Hematopoietic multipotent progenitor cell treated with erythropoietin and hydrocortisone succinate and interleukin-3 and kit ligand, for 8 days (in vitro differentiated cells): ENCODE measurements at regions not wholly inside any gene's neighbourhood (a gene's known extent, or its start where the extent isn't known, plus 50 kb on each side); places are given as distances from the start of the nearest gene placed in this dataset.

Source experiments
- DNase-seq: peaks from one replicate; pipeline ENCODE4 v3.0.0-alpha.2; 2015

DNA sequence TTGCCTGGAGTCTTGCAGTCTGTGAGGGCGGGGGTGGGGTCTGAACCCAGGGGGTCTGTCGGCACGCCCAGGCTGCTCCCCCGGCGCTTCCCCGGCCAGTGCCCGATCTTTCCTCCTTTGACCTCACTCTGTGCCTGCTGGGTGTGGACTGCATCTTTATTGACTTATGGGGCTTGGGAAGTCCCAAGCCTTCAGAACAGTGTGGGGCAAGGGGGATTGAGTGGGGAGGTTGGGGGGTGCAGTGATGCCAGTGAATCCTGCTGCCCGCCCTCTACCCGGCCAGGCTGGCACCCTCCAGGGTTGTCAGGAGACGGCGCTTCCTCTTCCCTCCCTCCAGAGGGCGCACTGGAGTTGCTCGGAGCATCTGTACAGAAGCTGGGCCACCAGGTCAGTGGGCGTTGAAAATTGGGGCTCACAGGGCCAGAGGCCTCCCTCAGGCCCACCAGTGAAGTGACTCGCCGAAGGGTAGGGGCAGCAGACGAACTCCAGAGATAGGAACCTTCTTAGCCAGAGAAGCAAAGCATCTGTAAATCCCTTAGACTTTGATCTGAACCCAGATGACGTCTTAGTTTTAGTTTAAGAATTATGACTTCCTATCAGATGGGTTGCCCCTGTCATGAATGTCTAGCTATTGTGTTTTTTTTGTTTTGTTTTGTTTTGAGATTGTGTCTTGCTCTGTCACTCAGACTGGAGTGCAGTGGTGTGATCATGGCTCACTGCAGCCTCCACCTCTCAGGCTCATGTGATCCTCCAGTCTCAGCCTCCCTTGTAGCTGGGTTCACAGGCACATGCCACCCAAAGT lies 184.8 kb upstream of the CIBAR2 start:
- DNase-seq, result peak; percentile 74

DNA sequence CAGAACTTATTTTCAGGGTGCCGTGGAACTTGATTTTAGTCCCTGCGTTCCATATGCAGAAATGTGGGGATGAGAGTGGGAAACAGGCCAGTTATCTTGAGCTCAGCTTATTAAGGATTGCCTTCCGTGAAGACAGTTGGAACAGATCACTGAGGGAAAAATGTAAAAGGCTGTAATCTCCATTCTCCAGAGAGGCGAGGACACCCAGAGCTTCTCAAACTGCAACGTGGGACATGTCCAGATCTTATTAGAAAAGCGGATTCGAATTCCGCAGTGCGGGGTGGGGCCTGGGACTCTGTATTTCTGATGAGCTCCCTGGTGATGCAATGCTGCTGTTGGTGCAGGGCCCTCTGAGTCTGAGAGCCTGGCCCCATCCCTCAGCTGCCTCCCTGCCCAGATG lies 185.6 kb upstream of the CIBAR2 start:
- no peak for DNase-seq

DNA sequence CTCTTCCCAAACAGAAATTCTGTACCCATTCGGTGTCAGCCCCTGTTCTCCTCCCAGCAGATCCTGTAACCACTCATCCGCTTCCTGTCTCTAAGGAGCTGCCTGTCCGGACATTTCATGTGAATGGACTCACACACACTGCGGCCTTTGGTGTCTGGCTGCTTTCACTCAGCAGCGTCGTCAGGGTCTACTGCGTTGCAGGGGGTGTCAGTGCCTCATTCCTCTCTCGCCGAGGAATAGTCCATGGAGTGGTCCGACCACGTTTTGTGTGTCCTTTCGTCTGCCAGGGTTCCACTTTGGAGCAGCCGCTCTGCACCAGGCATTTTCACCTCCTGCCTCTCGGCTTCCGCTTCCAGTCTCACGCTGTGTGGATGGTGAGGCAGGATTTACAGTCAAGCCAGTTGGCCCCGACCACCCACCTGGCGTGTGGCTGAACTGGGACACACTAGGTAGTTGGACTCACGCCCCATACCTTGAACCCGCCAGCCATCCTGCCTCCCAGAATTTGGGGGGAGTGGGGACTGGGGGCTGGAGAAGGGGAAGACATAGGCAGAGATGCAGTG lies 188.2 kb upstream of the CIBAR2 start:
- DNase-seq, result no peak

DNA sequence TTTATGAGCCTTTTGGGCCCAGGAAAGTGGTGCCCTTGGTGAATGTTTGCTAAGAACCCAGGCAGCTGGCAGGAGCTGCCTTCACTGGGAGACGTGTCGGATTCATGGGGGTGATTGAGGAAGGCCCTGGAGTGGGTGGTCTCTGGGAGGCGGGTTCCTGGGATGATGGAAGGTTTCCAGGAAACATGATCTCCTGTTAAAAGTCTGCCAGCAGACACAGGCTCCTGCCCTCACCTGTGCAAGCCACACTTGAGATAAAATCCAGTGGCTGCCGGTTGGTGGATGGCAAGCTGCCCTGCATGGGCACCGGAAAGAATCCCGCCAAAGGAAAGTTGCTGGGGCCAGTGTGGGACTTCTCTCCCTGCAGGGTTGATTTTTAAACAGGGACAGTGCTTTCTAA lies 189.0 kb upstream of the CIBAR2 start:
- no peak for DNase-seq

DNA sequence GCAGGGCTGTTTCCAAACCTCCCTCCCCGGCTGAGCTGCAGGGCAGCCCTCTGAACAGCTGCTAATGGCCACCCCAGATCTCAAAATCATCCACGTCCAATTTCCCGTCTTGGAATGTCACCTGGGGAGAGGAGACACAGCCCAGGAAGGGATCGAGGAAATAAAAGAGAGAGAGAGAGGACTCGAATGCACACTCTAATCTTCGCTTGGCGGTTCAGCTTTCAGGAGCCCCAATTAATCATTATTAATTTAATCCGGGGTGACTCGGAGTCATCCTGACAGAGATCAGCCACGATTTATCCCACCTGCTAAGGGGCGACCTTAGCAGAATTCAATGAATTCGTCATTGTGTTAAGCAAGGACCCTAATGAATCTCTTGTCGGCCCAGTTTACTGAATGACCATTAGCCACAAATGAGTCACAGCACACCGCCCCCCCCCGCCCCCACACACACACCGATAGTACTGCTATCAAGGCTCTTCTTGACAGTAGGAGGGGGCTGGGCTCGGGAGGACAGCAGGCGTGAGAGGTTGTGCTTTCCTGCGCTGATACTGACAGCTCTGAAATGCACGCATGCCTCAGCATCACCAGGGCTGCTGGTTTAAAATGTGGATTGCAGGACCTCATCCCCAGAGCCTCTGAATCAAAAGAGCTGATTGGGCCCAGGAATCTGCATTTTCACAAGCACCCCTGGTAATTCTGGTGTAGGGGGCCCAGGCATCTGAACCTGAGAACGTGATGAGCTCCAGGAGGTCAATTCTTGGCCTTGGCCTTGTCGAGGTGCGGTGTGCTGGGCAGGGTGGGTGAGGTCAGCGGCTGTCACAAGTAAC lies 190.0 kb upstream of the CIBAR2 start:
- no peak for DNase-seq

DNA sequence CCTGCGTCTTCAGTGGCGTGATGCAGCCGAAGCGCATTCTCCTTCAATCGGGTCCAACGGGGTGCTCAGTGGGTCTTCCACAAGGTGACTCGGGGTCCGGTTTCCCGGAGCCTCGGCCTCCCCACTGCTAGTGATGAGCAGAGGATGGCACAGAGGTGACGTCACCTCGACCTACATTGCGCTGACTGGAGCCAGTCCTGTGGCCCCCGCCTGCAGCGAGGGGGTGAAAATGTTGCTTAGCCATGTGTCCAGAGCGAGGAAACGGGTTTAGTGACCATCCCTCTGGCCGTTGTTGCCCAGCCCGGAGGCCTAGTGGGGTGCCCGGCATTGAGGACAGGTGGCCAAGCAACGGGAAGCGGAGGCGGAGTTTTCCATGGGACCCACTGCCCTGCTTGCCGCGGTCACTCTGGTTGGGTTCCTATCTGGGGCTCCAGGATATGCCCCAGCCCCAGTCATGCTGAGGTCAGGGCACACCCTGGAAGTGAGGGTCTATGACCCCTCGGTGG lies 190.6 kb upstream of the CIBAR2 start:
- no peak for DNase-seq

DNA sequence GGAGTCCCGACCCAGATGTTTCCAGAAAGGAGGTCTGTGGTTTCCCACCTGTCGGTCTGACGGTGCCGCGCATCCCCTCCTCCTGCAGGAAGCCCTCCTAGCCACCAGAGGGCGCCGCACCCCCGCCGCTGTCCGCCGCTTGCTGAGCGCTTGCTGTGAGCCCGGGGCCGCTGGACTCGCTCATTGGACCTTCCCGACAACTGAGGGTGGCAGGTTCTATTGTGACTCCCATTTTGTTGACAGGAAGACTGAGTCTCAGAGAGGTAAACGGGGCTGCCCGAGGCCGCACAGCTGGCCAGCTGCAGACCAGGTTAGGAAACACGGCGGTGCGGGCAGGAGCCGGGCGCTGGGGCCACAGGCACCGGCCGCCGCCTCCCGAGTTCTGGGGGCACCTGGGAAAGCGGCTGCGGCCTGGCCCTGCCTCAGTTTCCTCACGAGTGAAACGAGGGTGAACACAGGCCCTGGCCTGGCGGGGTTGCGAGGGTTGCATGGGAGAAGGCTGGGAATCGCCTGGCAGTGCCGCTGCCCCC lies 191.1 kb upstream of the CIBAR2 start:
- DNase-seq, result peak; percentile 81

DNA sequence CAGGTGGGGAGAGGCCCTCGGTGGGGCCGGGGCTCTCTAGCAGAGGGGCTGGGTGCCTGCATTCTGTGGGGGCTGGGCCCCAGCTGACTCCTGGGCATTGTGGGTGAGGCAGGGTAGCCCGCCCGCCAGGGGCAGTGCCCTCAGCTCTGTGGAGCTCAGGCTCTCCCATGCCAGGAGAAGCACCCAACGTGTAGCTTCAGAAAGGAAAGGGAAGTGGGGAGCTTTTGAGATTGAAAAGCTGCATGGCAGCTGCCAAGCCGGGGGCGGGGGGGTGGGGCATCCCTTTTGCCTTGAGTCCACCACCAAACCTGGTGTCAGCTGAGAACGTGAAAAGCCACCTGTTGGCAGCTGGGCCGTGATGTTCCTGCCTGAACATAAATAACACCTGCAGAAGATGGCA lies 192.1 kb upstream of the CIBAR2 start:
- no peak for DNase-seq

DNA sequence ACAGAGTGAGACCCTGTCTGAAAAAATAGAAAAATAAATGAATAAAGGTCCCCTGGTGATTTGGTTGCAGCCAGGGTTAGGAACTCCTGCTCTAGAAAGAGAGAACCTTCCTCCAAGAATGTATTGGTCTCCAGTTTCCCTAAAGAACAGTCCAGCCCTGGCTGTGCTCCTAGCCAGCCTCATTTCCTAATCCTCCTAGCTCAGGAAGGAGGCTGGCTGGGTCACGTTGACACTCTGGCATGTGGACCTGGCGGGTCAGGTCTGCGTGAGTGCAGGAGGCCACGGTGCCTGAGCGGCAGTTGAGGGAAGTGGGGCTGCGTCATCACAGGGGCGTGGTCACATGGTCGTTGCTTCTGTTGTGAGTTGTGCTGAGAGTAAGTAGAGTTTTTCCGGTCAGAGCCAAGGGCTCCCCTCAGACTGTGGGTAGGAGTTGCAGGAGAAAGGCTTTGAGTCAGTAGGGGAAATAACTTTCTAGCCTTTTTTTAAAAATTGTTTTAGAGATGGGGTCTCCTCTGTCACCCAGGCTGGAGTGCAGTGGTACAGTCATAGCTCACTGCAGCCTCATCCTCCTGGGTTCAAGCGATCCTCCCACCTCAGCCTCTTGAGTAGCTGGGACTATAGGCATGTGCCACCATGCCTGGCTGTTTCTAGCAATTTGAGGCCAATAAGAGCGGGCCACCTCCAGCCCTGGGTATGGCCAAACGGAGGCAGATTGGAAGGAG lies 194.0 kb upstream of the CIBAR2 start:
- DNase-seq, result peak; percentile 84

DNA sequence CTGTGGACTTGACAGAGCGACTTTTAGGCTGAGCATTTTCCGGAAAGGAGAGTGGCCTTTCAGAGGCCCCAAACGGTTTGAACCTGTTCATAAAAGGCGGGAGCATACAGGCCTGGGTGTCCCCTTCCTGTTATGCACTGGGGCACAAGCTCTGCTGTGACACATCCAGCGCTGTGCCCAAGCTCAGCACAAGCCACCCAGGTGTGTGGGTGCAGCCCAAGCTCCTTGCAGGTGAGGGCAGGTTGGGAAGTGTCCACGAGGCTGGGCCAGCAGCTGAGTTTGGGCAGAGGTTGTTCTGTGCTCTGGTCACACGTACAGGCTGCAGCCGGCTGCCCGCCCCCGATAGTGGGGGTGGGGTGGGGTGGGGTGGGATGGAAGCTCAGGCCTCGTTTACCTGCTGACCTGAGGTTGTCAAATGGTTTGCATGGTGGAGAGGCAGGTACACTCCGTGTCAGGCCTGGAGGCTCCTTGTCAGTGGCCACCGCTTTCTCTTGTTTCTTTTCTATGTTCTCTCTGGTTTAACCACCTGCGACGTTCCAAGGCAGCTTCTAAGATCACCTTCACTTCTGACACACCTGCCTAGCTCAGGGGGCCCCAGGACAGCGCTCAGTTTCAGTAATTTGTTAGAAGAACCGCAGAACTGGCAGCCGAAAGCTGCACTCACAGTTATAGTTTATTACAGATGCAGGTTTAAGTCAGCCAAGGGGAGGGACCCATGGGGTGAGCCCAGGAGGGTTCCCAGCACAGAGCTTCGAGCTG lies 194.7 kb upstream of the CIBAR2 start:
- DNase-seq, result no peak

DNA sequence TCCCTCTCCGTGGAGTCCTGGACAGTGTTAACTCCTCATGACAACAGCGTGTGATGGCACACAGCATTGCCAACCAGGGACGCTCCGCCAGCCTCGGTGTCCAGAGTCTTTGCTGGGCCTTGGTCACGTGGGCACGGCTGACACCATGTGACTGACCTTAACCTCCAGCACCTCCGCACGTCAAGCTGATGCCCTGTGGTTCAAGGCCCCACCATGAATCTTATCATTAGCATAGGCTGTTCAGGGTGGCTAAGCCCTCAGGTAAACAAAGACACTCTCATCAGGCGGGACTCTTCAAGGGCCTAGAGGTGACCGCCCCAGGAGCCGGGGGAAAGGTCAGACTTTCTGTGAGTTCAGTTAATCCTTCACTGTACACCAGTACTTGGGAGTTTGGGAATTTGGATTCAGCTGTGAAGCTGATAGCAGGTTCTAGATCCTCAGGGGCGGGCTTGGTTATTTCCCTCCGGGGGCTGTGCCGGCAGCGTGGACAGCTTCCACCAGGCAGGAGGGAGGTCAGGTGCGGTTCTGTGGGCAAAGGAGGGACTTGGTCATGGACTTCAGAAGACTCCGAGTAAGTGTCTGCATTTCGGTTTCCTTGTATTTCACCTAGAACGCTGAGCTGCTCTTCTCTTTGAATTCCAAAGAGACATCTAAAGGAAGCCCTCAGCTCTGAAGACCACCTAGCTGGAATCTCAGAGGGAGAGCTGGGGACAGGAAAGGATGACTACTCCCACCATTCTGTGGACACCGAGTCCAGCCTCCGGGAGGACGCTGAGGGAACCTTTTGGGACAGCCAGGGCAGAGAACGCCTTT lies 195.5 kb upstream of the CIBAR2 start:
- no peak for DNase-seq

DNA sequence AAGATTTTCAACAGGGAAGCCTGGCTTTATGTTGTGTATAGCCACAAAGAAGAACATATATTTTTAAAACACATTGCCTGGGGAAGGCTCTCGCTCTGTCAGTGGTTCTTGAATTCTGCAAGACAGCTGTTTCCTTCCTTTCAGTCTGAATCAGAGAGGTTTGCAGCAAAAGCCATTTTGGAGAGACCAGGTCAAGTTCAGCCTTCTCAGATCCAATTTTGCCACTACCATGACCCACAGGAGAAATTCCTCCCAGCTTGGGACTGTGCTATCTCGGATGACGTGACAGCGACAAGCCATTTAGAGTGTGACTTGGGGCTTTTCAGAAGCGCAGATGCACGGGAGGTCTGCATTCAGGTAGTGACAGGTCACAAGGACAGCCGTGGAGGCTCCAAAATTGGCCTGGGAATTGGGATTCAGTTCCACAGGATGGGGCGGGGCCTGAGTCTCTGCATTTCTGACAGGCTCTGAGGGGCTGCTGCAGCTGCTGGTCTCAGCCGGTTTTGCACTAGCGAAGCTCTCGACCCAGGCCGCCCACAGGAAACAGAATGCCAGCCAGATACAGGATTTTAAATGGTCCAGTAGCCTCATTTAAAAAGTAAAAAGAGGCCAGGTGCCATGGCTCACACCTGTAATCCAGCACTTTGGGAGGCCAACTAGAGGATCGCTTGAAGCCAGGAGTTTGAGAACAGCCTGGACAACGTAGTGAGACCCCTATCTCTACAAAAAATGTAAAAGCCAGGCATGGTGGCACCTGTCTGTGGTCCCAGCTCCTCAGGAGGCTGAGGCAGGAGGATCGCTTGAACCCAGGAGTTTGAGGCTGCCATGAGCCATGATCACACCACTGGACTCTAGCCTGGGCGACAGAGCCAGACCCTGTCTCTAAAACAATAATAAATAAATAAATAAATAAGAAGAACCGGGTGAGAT lies 196.6 kb upstream of the CIBAR2 start:
- no peak for DNase-seq

DNA sequence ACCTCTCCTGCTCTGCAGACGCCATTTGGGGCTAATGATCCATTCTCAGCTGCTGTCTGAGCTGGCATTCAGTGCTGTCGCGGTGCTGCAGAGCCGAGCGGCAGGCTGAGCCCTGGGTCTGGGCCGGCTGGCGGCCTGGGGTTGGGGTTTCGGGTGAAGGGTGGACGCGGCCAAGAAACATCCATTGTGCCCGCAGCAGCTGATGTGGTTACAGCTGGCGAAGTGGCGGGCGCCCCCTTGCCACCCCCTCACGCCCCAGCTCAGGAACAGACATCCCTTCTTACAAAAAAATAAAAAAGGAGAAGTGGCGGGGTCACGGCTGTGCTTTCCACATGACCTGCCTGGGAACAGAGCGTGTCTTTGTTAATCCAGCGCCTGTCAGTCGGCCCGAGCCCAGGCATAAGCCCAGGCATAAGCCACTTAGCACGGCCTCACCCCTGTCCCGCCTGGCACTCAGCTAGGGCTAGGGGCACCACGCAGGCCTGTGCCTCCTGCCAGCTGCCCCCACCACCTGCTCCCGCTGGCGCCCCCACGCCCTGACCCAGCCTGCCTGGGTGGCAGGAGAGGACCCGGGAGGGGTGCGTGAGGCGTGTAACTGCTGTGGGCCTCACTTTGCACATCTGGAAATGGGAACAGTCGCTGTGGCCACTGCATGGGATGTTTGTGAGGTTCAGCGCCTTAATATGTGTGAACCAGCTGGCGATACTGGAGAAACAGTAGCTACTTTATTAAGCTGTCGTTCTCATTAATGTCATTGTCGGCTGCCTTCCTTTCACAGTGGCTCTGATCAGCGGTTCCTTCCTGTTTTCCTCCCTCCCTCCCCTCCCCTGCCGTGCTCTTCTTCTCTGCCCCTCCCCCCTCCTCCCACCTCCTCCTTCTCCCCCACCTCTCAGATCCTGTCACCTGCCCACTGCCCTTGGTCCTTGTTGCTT lies 197.7 kb upstream of the CIBAR2 start:
- peak; percentile 36 for DNase-seq

DNA sequence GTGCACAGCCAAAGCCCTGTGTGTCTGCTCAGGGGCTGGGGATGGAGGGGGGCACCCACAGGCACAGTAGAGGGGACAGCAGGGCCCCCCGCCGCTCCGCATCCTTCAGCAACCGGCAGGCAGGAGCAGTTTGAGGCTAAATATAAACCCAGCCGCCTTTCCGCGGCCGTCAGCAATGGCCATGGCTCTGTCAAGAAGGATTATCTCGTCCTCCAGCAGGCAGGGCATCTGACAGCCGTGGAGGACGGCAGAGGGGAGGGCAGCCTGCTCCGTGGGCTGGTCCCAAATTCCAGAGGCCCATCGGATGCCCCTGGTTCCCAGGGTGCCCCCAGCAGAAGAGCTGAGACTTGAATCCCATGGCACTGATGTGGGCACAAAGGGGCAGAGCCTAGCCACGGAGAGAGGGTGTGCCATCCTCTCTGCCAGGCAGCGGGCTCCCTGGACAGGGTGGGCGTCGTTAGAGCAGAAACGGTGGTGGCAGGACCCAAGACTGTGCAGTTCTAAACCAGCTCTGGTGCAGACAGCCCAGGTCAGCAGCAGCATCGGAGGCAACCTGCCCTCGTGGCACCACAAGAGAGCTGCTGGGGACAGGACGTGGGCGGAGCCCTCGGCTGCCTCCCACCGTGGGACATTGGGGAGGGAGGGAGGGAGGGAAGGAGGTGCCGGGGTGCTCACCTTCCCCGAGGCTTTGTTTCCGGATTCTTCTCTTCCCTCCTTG lies 198.8 kb upstream of the CIBAR2 start:
- DNase-seq, result no peak

DNA sequence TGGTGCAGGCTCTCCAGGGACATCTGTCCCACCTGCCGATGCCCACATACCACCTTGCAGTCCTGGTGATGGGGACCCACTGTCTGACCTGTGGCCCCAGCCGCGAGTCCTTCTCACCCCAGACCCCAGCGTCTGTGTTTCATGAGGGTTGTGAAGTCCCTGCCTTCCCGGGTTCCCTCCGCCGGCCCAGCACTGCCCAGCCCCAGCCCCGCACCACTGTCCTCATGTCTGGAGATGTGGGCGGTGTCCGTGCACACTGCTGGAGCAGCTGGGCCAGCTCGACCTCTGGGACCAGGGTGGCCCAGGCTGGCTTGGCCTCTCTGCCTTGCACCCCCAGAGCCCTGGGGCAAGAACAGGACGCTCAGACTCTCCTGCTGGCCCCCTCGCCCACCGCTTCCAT lies 199.5 kb upstream of the CIBAR2 start:
- no peak for DNase-seq

DNA sequence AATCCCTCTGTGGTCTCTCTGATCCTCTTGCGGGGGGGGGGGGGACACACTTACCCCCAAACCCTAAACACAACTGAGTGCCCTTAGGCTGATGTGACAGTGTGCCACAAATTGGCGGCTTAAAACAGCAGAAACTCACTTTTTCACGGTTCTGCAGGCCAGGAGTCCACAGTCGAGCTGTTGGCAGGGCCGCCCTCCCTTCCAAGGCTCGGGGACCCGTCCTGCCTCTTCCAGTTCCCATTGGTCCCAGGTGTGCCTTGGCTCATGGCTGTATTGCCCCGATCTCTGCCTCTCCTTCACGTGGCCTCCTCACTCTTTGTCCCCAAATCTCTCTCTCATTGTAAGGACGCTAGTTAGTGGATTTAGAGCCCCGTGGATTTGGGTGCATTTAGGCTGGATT lies 199.9 kb upstream of the CIBAR2 start:
- no peak for DNase-seq

DNA sequence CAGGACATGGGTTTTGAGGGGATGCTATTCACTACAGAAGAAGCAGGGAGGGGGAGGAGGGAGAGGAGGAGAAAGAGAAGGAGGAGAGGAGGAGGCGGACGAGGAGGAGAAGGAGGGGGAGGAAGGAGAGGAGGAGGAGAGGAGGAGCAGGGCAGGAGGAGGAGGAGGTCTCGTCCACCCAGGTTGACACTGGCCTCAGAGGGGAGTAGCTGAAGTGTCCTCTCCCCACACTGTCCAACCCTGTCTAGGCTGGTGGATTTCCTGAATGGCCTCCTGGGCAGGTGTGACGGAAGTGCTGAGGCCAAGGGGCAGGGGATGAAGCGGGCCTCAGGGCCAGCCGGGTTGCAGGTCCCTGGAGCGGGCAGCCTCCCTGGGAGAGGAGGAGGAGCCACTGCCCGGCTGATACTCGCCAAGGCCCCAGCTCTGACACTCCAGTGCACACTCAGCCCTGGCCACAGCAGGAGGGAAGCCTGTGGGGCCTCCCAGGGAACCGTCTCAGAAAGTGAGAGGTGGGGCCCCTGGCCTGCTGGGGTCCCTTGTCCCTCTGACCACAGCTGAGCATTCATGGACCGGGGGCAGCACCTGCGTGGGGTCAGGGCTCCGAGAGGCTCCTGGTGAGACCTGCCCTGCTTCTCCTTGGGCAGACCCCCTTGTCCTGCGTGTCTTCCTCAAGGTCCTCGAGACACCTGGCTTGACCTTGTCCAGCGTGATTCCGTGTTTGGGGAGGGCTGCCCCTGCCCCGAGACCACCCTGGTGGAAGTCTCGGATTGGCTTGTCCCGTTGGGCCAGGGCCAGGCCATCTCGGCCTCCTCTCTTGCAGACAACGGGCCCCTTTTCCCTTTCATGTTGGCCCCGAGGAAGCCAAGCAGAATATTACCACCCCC lies 200.6 kb upstream of the CIBAR2 start:
- no peak for DNase-seq
